Brain microvascular endothelial cell (primary cell): ENCODE measurements at regions not wholly inside any gene's neighbourhood (a gene's known extent, or its start where the extent isn't known, plus 50 kb on each side); places are given as distances from the start of the nearest gene placed in this dataset.

ENCODE experiments used
- DNase-seq: peaks from one replicate; pipeline ENCODE4 v3.0.0-alpha.2; 2020
- H3K27ac ChIP-seq: fragments of 250-450 bp; sonication (Bioruptor Pico); 2 replicates; pipeline ENCODE4 v1.5.1; 2020; ENCODE audit warnings: mild to moderate bottlenecking, moderate library complexity
- H3K27me3 ChIP-seq: fragments of 250-450 bp; sonication (Bioruptor Pico); replicated peaks from 2 replicates; pipeline ENCODE4 v1.5.1; 2020; ENCODE audit warnings: mild to moderate bottlenecking
- H3K36me3 ChIP-seq: fragments of 250-450 bp; sonication (Bioruptor Pico); replicated peaks from 2 replicates; pipeline ENCODE4 v1.5.1; 2020; ENCODE audit warnings: mild to moderate bottlenecking
- H3K4me3 ChIP-seq: 2 replicates; pipeline ENCODE4 v1.5.1; 2011; ENCODE audit warnings: low read depth, mild to moderate bottlenecking, control low read depth, low read length, moderate library complexity
- in situ Hi-C: cut with HindIII; loops from 2 replicates; pipeline ENCODE4 v1.10.0; 2017; ENCODE audit warnings: low sequenced_read_pairs, low pct_ligation_motif_present
- TF ChIP-seq, protein P1 (sequence below): IDR thresholded peaks from 2 replicates; pipeline ENCODE4 v1.5.1; 2011; ENCODE audit warnings: low read depth, mild to moderate bottlenecking, moderate library complexity, low read length, control low read depth, inconsistent platforms; ENCODE audit errors: missing control alignments

DNA sequence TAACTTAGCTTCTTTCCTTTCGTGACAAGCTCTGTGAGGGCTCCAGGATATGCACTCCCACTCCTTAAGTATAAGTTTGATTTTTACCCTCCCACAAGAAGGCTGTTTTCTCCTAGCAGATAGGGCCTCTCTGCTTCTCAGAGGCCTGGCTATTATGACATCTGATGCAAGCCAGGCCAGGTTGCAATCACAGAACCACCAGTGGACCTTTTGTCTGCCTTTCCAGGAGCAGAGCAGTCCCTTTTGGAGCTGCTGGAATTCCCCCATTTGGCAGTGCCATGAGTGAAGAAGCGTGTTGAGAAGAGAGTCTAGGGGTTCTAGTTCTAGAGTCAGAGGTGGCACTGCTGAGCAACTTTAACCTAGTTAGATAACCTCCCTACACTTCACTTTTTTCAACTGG lies 1004.3 kb upstream of the SEMA6D start:
- TF ChIP-seq, protein P1, sequence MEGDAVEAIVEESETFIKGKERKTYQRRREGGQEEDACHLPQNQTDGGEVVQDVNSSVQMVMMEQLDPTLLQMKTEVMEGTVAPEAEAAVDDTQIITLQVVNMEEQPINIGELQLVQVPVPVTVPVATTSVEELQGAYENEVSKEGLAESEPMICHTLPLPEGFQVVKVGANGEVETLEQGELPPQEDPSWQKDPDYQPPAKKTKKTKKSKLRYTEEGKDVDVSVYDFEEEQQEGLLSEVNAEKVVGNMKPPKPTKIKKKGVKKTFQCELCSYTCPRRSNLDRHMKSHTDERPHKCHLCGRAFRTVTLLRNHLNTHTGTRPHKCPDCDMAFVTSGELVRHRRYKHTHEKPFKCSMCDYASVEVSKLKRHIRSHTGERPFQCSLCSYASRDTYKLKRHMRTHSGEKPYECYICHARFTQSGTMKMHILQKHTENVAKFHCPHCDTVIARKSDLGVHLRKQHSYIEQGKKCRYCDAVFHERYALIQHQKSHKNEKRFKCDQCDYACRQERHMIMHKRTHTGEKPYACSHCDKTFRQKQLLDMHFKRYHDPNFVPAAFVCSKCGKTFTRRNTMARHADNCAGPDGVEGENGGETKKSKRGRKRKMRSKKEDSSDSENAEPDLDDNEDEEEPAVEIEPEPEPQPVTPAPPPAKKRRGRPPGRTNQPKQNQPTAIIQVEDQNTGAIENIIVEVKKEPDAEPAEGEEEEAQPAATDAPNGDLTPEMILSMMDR: no peak
- Histone ChIP-seq H3K27ac (no peak overlapping the region), H3K4me3 (no peak overlapping the region), H3K36me3 (no peaks in the 10 kb centered on the region), H3K27me3 (no peaks in the 10 kb centered on the region)
- in situ Hi-C loops: no loop called here
- DNase-seq: no peak

DNA sequence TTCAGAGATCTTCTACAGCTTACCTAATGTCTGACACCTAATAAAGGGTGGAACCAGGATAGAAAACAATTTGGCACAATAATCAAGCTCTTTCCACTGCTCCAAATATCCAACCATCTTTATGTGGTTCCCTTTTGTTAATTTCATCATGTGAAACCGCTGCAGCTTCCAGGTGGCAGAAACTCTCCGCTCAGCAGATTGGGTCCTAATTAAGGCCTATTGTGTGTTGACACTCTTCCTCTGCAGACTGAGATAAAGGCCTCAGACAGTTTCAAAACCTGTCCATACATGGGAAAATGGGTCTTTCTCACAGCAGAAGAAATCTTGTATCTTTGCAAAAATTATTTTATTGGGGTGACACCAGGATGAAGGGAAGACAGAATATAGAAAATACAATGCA lies 1002.4 kb upstream of the SEMA6D start:
- in situ Hi-C loops: no loop called here
- Histone ChIP-seq H3K4me3 (no peak overlapping the region), H3K27me3 (no peaks in the 10 kb centered on the region), H3K27ac (no peak overlapping the region), H3K36me3 (no peaks in the 10 kb centered on the region)
- no peak for DNase-seq
- TF ChIP-seq, protein P1: no peak

DNA sequence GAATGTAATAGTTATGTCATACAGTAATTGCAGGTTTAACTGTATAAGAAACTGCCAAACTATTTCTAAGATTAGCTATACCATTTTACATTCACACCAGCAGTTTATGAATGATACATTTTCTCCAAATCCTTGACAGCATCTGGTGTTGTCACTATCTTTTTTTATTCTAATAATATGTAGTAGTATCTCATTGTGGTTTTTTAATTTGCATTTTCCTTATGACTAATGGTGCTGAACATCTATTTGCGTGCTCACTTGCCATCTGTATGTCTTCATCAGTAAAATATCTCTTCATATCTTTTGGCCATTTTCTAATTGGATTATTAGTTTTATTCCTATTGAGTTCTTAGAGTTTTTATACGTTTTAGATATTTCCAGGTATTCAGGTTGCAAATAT lies 994.0 kb upstream of the SEMA6D start:
- TF ChIP-seq, protein P1: no peak
- DNase-seq: no peak
- Histone ChIP-seq H3K27me3 (no peaks in the 10 kb centered on the region), H3K36me3 (no peaks in the 10 kb centered on the region), H3K4me3 (no peak overlapping the region), H3K27ac (no peak overlapping the region)
- in situ Hi-C loops: no loop called here

DNA sequence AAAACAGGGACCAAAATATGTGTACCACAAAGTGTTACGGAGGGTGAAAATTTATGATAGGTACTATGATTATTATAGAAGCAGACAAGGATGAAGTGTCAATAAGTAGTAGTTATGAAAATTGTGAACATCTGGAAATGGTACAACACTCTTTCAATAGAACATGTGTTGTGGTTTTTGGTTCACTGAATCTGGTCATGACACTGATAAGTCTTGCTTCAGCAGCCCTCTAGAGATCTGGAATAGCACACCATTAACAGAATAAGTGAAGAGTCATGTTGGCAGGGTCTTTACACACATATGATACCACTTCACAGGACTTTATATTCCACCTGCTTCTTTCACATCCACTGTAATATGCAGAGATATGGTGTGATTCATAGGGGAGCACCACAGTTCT lies 985.2 kb upstream of the SEMA6D start:
- no peak overlapping the region for H3K27ac ChIP-seq
- DNase-seq: no peak
- H3K27me3 ChIP-seq: no peaks in the 10 kb centered on the region
- in situ Hi-C loops: no loop called here
- no peak overlapping the region for H3K4me3 ChIP-seq
- TF ChIP-seq, protein P1: no peak
- H3K36me3 ChIP-seq: no peaks in the 10 kb centered on the region

DNA sequence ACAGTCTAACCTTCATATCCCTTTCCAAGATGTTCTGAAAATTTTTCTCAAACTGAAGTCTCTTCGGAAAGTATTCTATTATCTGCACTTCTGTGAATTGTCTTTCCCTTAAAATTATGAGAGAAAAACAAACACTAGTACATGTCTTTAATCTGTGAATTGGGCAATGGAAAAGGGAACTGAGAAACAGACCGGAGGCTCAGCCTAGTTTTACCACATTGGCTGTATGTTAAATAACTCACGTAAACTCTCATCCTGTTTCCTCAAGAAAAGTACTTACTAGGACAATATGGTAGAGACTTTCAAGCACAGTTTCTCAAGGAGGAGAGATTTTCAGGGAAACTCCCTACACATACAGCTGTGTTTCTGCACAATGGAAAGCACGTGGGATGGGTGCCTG lies 982.2 kb upstream of the SEMA6D start:
- no peaks in the 10 kb centered on the region for H3K36me3 ChIP-seq
- H3K27me3 ChIP-seq: no peaks in the 10 kb centered on the region
- H3K27ac ChIP-seq: no peak overlapping the region
- in situ Hi-C loops: no loop called here
- TF ChIP-seq, protein P1: no peak
- no peak for DNase-seq
- no peak overlapping the region for H3K4me3 ChIP-seq

DNA sequence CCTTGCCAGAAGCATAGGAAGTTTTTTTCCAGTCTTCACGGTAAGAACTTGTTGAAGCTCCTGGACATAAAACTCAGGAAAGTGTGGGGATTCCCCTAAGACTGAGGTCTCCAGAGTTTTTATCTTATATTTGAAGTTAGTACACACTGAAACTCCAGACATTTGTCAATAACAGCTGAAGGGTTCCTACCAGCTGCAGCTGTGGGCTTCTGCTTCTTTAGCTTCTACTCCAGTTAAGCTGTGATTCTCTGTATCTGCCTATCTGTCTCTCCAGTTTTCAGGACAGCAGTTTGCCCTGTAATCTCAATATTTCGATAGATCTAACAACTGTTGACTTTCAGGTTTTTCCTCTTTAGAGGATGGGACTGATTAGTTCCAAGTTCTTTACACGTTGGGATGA lies 966.0 kb upstream of the SEMA6D start:
- DNase-seq: no peak
- TF ChIP-seq, protein P1: no peak
- H3K27ac ChIP-seq: no peak overlapping the region

More for the DNA sequence above, 966.0 kb upstream of the SEMA6D start:
- no peaks in the 10 kb centered on the region for H3K27me3 ChIP-seq
- no peaks in the 10 kb centered on the region for H3K36me3 ChIP-seq
- in situ Hi-C loops: no loop called here
- no peak overlapping the region for H3K4me3 ChIP-seq
